HepG2 (cell line): ENCODE measurements at regions not wholly inside any gene's neighbourhood (a gene's known extent, or its start where the extent isn't known, plus 50 kb on each side); places are given as distances from the start of the nearest gene placed in this dataset.

Source experiments
- EEA1 ChIP-seq: sonication (generic); formaldehyde crosslinking; IDR thresholded peaks from 2 replicates; pipeline ENCODE4 v1.5.1; 2020; ENCODE audit warnings: mild to moderate bottlenecking, missing genetic modification reagents, borderline replicate concordance
- GATAD1 ChIP-seq: IDR thresholded peaks from 2 replicates; pipeline ENCODE4 v1.6.1; 2016; ENCODE audit warnings: missing genetic modification reagents, missing compliant biosample characterization
- KLF9 ChIP-seq: IDR thresholded peaks from 2 replicates; pipeline ENCODE4 v1.6.1; 2016; ENCODE audit warnings: low read depth
- PLRG1 ChIP-seq: fragments of 450-650 bp; conservative IDR thresholded peaks from 2 replicates; pipeline ENCODE4 v1.6.1; 2016
- PRPF4 ChIP-seq: fragments of 200-400 bp; formaldehyde crosslinking; IDR thresholded peaks from 2 replicates; pipeline ENCODE4 v1.6.1; 2016; ENCODE audit warnings: low read length, low read depth; ENCODE audit not compliant: poor library complexity, severe bottlenecking
- RAD21 ChIP-seq: fragments of 450-650 bp; formaldehyde crosslinking; IDR thresholded peaks from 2 replicates; pipeline ENCODE4 v1.5.0; 2020; ENCODE audit warnings: mild to moderate bottlenecking
- RARA ChIP-seq: IDR thresholded peaks from 2 replicates; pipeline ENCODE4 v1.6.1; 2016; ENCODE audit warnings: missing genetic modification reagents, missing compliant biosample characterization
- RXRA ChIP-seq: sonication (generic); formaldehyde crosslinking; IDR thresholded peaks from 2 replicates; pipeline ENCODE4 v1.5.1; 2020; ENCODE audit warnings: missing genetic modification reagents
- SMARCE1 ChIP-seq: fragments of 450-650 bp; IDR thresholded peaks from 2 replicates; pipeline ENCODE4 v1.6.1; 2017; ENCODE audit warnings: borderline replicate concordance
- SMC3 ChIP-seq: IDR thresholded peaks from 2 replicates; pipeline ENCODE4 v1.6.1; 2011; ENCODE audit warnings: low read length, improper control_type of control experiment
- TOPORS ChIP-seq: sonication (generic); formaldehyde crosslinking; IDR thresholded peaks from 2 replicates; pipeline ENCODE4 v1.8.0; 2023; ENCODE audit warnings: mild to moderate bottlenecking, missing genetic modification reagents
- ZKSCAN8 ChIP-seq: IDR thresholded peaks from 2 replicates; pipeline ENCODE4 v1.6.1; 2016; ENCODE audit warnings: borderline replicate concordance, missing genetic modification reagents, missing compliant biosample characterization
- ZNF451 ChIP-seq: sonication (generic); formaldehyde crosslinking; IDR thresholded peaks from 2 replicates; pipeline ENCODE4 v1.5.0; 2020; ENCODE audit warnings: mild to moderate bottlenecking, missing genetic modification reagents
- ZNF652 ChIP-seq: IDR thresholded peaks from 2 replicates; pipeline ENCODE4 v1.6.1; 2016; ENCODE audit warnings: low read depth, borderline replicate concordance
- ZSCAN25 ChIP-seq: sonication (generic); formaldehyde crosslinking; IDR thresholded peaks from 2 replicates; pipeline ENCODE4 v1.8.0; 2022; ENCODE audit warnings: mild to moderate bottlenecking, missing genetic modification reagents
- TF ChIP-seq, protein P1 (sequence below): sonication (generic); formaldehyde crosslinking; IDR thresholded peaks from 2 replicates; pipeline ENCODE4 v1.4.0; 2020; ENCODE audit warnings: missing genetic modification reagents
- TF ChIP-seq, protein P2 (sequence below): sonication (generic); formaldehyde crosslinking; IDR thresholded peaks from 2 replicates; pipeline ENCODE4 v1.4.0; 2020; ENCODE audit warnings: missing genetic modification reagents
- TF ChIP-seq, protein P3 (sequence below): sonication (generic); formaldehyde crosslinking; IDR thresholded peaks from 2 replicates; pipeline ENCODE4 v1.4.0; 2020; ENCODE audit warnings: mild to moderate bottlenecking, missing genetic modification reagents, borderline replicate concordance
- TF ChIP-seq, protein P4 (sequence below): sonication (generic); formaldehyde crosslinking; IDR thresholded peaks from 2 replicates; pipeline ENCODE4 v1.8.0; 2022; ENCODE audit warnings: missing genetic modification reagents, low read depth, mild to moderate bottlenecking, borderline replicate concordance
- TF ChIP-seq, protein P5 (sequence below): sonication (generic); formaldehyde crosslinking; IDR thresholded peaks from 2 replicates; pipeline ENCODE4 v1.4.0; 2020; ENCODE audit warnings: missing genetic modification reagents

DNA sequence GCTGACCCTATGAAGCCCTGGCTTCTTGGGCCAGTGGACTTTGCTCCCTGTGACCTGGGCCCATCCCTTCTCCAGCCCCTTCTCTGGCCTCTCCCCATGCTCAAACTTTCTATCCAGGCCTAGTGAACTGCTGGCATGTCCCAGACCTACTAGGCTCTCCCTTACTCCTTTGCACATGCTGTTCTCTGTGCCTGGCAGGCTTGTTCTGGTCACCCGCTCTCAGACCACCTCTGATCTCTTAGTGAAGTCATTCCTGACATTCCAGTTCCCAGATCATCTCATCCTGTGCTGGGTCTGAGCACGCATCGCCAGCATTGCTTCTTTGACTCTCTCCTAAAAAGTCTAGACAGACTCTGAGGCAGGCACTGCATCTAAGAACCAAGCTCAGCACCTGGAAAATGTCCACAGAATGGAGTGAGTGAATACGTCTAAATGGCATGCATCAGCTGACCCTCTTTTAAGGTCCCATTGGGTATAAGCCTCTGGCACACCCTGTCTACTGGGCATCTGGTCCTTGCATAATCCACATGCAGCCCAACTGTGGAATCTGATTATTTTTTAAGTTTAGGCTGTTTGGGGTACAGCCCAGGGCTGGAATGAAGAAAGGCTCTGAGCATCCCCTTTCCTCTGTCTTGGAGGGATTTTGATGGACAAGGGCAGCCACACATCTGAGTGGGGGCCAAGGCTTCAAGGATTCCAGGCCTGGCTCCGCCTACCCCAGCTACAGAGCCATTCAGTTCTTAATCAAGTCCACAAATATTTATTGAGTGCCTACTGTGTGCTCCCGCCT lies 130.6 kb upstream of the HAAO start (continued):
- TF ChIP-seq PRPF4 (no peak), RARA (no peak), EEA1 (no peak), ZKSCAN8 (CRISPR knock-in tag) (no peak), TOPORS (CRISPR knock-in tag) (no peak), SMC3 (no peak), SMARCE1 (no peak), RAD21 (CRISPR knock-in tag) (no peak), KLF9 (no peak), ZNF451 (CRISPR knock-in tag) (no peak), PLRG1 (no peak), RXRA (CRISPR knock-in tag) (no peak), ZSCAN25 (no peak), ZNF652 (CRISPR knock-in tag) (no peak), GATAD1 (CRISPR knock-in tag) (no peak)
- TF ChIP-seq, protein P1, sequence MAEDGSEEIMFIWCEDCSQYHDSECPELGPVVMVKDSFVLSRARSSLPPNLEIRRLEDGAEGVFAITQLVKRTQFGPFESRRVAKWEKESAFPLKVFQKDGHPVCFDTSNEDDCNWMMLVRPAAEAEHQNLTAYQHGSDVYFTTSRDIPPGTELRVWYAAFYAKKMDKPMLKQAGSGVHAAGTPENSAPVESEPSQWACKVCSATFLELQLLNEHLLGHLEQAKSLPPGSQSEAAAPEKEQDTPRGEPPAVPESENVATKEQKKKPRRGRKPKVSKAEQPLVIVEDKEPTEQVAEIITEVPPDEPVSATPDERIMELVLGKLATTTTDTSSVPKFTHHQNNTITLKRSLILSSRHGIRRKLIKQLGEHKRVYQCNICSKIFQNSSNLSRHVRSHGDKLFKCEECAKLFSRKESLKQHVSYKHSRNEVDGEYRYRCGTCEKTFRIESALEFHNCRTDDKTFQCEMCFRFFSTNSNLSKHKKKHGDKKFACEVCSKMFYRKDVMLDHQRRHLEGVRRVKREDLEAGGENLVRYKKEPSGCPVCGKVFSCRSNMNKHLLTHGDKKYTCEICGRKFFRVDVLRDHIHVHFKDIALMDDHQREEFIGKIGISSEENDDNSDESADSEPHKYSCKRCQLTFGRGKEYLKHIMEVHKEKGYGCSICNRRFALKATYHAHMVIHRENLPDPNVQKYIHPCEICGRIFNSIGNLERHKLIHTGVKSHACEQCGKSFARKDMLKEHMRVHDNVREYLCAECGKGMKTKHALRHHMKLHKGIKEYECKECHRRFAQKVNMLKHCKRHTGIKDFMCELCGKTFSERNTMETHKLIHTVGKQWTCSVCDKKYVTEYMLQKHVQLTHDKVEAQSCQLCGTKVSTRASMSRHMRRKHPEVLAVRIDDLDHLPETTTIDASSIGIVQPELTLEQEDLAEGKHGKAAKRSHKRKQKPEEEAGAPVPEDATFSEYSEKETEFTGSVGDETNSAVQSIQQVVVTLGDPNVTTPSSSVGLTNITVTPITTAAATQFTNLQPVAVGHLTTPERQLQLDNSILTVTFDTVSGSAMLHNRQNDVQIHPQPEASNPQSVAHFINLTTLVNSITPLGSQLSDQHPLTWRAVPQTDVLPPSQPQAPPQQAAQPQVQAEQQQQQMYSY (CRISPR knock-in tag) = peak; percentile 81; the same call in 1 of the 2 replicates
- TF ChIP-seq, protein P2, sequence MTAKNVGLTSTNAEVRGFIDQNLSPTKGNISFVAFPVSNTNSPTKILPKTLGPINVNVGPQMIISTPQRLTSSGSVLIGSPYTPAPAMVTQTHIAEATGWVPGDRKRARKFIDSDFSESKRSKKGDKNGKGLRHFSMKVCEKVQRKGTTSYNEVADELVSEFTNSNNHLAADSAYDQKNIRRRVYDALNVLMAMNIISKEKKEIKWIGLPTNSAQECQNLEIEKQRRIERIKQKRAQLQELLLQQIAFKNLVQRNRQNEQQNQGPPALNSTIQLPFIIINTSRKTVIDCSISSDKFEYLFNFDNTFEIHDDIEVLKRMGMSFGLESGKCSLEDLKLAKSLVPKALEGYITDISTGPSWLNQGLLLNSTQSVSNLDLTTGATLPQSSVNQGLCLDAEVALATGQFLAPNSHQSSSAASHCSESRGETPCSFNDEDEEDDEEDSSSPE (CRISPR knock-in tag) = no peak
- TF ChIP-seq, protein P3, sequence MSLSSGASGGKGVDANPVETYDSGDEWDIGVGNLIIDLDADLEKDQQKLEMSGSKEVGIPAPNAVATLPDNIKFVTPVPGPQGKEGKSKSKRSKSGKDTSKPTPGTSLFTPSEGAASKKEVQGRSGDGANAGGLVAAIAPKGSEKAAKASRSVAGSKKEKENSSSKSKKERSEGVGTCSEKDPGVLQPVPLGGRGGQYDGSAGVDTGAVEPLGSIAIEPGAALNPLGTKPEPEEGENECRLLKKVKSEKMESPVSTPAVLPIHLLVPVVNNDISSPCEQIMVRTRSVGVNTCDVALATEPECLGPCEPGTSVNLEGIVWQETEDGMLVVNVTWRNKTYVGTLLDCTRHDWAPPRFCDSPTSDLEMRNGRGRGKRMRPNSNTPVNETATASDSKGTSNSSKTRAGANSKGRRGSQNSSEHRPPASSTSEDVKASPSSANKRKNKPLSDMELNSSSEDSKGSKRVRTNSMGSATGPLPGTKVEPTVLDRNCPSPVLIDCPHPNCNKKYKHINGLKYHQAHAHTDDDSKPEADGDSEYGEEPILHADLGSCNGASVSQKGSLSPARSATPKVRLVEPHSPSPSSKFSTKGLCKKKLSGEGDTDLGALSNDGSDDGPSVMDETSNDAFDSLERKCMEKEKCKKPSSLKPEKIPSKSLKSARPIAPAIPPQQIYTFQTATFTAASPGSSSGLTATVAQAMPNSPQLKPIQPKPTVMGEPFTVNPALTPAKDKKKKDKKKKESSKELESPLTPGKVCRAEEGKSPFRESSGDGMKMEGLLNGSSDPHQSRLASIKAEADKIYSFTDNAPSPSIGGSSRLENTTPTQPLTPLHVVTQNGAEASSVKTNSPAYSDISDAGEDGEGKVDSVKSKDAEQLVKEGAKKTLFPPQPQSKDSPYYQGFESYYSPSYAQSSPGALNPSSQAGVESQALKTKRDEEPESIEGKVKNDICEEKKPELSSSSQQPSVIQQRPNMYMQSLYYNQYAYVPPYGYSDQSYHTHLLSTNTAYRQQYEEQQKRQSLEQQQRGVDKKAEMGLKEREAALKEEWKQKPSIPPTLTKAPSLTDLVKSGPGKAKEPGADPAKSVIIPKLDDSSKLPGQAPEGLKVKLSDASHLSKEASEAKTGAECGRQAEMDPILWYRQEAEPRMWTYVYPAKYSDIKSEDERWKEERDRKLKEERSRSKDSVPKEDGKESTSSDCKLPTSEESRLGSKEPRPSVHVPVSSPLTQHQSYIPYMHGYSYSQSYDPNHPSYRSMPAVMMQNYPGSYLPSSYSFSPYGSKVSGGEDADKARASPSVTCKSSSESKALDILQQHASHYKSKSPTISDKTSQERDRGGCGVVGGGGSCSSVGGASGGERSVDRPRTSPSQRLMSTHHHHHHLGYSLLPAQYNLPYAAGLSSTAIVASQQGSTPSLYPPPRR = no peak
- TF ChIP-seq, protein P4, sequence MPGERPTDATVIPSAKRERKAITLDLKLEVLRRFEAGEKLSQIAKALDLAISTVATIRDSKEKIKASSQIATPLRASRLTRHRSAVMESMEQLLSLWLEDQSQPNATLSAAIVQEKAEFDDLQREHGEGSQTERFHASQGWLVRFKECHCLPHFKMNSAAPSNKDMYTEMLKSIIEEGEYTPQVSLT (CRISPR knock-in tag) = no peak
- TF ChIP-seq, protein P5, sequence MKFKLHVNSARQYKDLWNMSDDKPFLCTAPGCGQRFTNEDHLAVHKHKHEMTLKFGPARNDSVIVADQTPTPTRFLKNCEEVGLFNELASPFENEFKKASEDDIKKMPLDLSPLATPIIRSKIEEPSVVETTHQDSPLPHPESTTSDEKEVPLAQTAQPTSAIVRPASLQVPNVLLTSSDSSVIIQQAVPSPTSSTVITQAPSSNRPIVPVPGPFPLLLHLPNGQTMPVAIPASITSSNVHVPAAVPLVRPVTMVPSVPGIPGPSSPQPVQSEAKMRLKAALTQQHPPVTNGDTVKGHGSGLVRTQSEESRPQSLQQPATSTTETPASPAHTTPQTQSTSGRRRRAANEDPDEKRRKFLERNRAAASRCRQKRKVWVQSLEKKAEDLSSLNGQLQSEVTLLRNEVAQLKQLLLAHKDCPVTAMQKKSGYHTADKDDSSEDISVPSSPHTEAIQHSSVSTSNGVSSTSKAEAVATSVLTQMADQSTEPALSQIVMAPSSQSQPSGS = no peak
